H9 (cell line): ENCODE measurements at regions not wholly inside any gene's neighbourhood (a gene's known extent, or its start where the extent isn't known, plus 50 kb on each side); places are given as distances from the start of the nearest gene placed in this dataset.

ENCODE experiments used
- DNase-seq: peaks from one replicate; pipeline ENCODE4 v3.0.0-alpha.2; 2017
- H2AFZ ChIP-seq: one replicate; pipeline ENCODE4 v1.6.1; 2013; ENCODE audit warnings: mild to moderate bottlenecking, low read length, control low read depth, moderate library complexity
- H2AK5ac ChIP-seq: 2 replicates; pipeline ENCODE4 v1.6.1; 2013; ENCODE audit warnings: low read length, control low read depth, mixed read lengths; ENCODE audit not compliant: insufficient read length
- H2BK120ac ChIP-seq: one replicate; pipeline ENCODE4 v1.6.1; 2013; ENCODE audit warnings: low read depth, mild to moderate bottlenecking, low read length, control low read depth, inconsistent platforms; ENCODE audit not compliant: poor library complexity, severe bottlenecking
- H2BK12ac ChIP-seq: 2 replicates; pipeline ENCODE4 v1.6.1; 2013; ENCODE audit warnings: low read length, control low read depth, mixed read lengths, low read depth; ENCODE audit not compliant: insufficient read length
- H2BK15ac ChIP-seq: 2 replicates; pipeline ENCODE4 v1.6.1; 2013; ENCODE audit warnings: low read depth, low read length, control low read depth
- H2BK20ac ChIP-seq: one replicate; pipeline ENCODE4 v1.6.1; 2013; ENCODE audit warnings: low read depth, mild to moderate bottlenecking, low read length, control low read depth, inconsistent platforms; ENCODE audit not compliant: poor library complexity, severe bottlenecking
- H2BK5ac ChIP-seq: 2 replicates; pipeline ENCODE4 v1.6.1; 2013; ENCODE audit warnings: low read length, control low read depth, mixed read lengths; ENCODE audit not compliant: insufficient read length
- H3K14ac ChIP-seq: 2 replicates; pipeline ENCODE4 v1.6.1; 2013; ENCODE audit warnings: low read length, control low read depth; ENCODE audit not compliant: insufficient read depth
- H3K18ac ChIP-seq: 2 replicates; pipeline ENCODE4 v1.6.1; 2013; ENCODE audit warnings: low read depth, mild to moderate bottlenecking, mixed read lengths, low read length, control low read depth; ENCODE audit not compliant: insufficient read length
- H3K23ac ChIP-seq: 2 replicates; pipeline ENCODE4 v1.6.1; 2013; ENCODE audit warnings: low read length, control low read depth, mixed read lengths, low read depth; ENCODE audit not compliant: insufficient read length
- H3K23me2 ChIP-seq: 2 replicates; pipeline ENCODE4 v1.6.1; 2013; ENCODE audit warnings: low read depth, mild to moderate bottlenecking, mixed read lengths, low read length, control low read depth; ENCODE audit not compliant: insufficient read length, poor library complexity, severe bottlenecking
- H3K27ac ChIP-seq: 2 replicates; pipeline ENCODE4 v1.5.1; 2013; ENCODE audit warnings: low read length, control low read depth, mixed read lengths, low read depth; ENCODE audit not compliant: insufficient read length
- H3K27me3 ChIP-seq: 2 replicates; pipeline ENCODE4 v1.6.1; 2013; ENCODE audit warnings: low read length, control low read depth, inconsistent platforms; ENCODE audit not compliant: insufficient read depth
- H3K4ac ChIP-seq: 2 replicates; pipeline ENCODE4 v1.6.1; 2013; ENCODE audit warnings: low read depth, mild to moderate bottlenecking, control low read depth, inconsistent platforms, low read length, moderate library complexity
- H3K4me1 ChIP-seq: 2 replicates; pipeline ENCODE4 v1.6.1; 2013; ENCODE audit warnings: low read length, control low read depth, inconsistent platforms; ENCODE audit not compliant: insufficient read depth
- H3K4me2 ChIP-seq: 2 replicates; pipeline ENCODE4 v1.6.1; 2013; ENCODE audit warnings: low read length, control low read depth, mixed read lengths; ENCODE audit not compliant: insufficient read length, insufficient read depth
- H3K56ac ChIP-seq: 2 replicates; pipeline ENCODE4 v1.6.1; 2013; ENCODE audit warnings: low read depth, mild to moderate bottlenecking, mixed read lengths, low read length, control low read depth; ENCODE audit not compliant: insufficient read length
- H3K79me1 ChIP-seq: 2 replicates; pipeline ENCODE4 v1.6.1; 2013; ENCODE audit warnings: low read depth, mild to moderate bottlenecking, moderate library complexity, low read length, control low read depth, inconsistent platforms; ENCODE audit not compliant: insufficient read depth, poor library complexity, severe bottlenecking
- H3K79me2 ChIP-seq: 2 replicates; pipeline ENCODE4 v1.6.1; 2013; ENCODE audit warnings: low read length, control low read depth, inconsistent platforms; ENCODE audit not compliant: insufficient read depth
- H3K9ac ChIP-seq: 2 replicates; pipeline ENCODE4 v1.6.1; 2013; ENCODE audit warnings: low read length, control low read depth, mixed read lengths; ENCODE audit not compliant: insufficient read length; ENCODE audit errors: extremely low read depth
- H3K9me3 ChIP-seq: one replicate; pipeline ENCODE4 v1.6.1; 2013; ENCODE audit warnings: low read depth, low read length, inconsistent platforms; ENCODE audit not compliant: control insufficient read depth
- H3T11ph ChIP-seq: one replicate; pipeline ENCODE4 v1.6.1; 2013; ENCODE audit warnings: mild to moderate bottlenecking, low read length, control low read depth, inconsistent platforms
- H4K20me1 ChIP-seq: one replicate; pipeline ENCODE4 v1.6.1; 2013; ENCODE audit not compliant: control insufficient read depth, insufficient read length, insufficient read depth
- H4K5ac ChIP-seq: 2 replicates; pipeline ENCODE4 v1.6.1; 2013; ENCODE audit warnings: low read depth, mild to moderate bottlenecking, mixed read lengths, low read length, control low read depth; ENCODE audit not compliant: insufficient read length
- H4K8ac ChIP-seq: replicated peaks from 2 replicates; pipeline ENCODE4 v1.6.1; 2013; ENCODE audit warnings: low read length, control low read depth, mixed read lengths, low read depth; ENCODE audit not compliant: insufficient read length
- H4K91ac ChIP-seq: 2 replicates; pipeline ENCODE4 v1.6.1; 2013; ENCODE audit warnings: low read depth, mild to moderate bottlenecking, moderate library complexity, mixed read lengths, low read length, control low read depth; ENCODE audit not compliant: insufficient read length
- H3K27ac Mint-ChIP-seq, 3 experiments: 2 replicates in 2 of 3; 3 replicates in 1 of 3; pipeline ENCODE4 v1.8.0; 2020 to 2021; ENCODE audit warnings: mixed read lengths in 3 of 3, mild to moderate bottlenecking in 1 of 3, moderate library complexity in 1 of 3
- H3K27me3 Mint-ChIP-seq: 2 replicates; pipeline ENCODE4 v1.8.0; 2021; ENCODE audit warnings: low read depth, mild to moderate bottlenecking, moderate library complexity, mixed read lengths
- H3K36me3 Mint-ChIP-seq, 3 experiments: 2 replicates in 2 of 3; 3 replicates in 1 of 3; pipeline ENCODE4 v1.8.0; 2020 to 2021; ENCODE audit warnings: low read depth in 3 of 3, mixed read lengths in 3 of 3; ENCODE audit not compliant: insufficient read depth in 1 of 3
- H3K4me1 Mint-ChIP-seq, 2 experiments: 2 replicates each; pipeline ENCODE4 v1.8.0; 2020; ENCODE audit warnings: mixed read lengths in 2 of 2
- H3K4me3 Mint-ChIP-seq, 2 experiments: 2 replicates in 1 of 2; 3 replicates in 1 of 2; pipeline ENCODE4 v1.8.0; 2020 to 2021; ENCODE audit warnings: mild to moderate bottlenecking in 2 of 2, mixed read lengths in 2 of 2, moderate library complexity in 1 of 2
- H3K9me3 Mint-ChIP-seq, 2 experiments: 2 replicates in 1 of 2; 3 replicates in 1 of 2; pipeline ENCODE4 v1.8.0; 2020; ENCODE audit warnings: mild to moderate bottlenecking in 2 of 2, mixed read lengths in 2 of 2, moderate library complexity in 1 of 2
- CTCF ChIP-seq: fragments of 200-600 bp; sonication (generic); conservative IDR thresholded peaks from 3 replicates; pipeline ENCODE4 v1.8.0; 2021; ENCODE audit warnings: antibody characterized with exemption, mild to moderate bottlenecking
- WGBS: extraction: QIAGEN DNeasy Blood & Tissue Kit; methylation state at CpG from one replicate; pipeline ENCODE4 v1.1.7; 2013; ENCODE audit warnings: missing lambda C conversion rate, low lambda C conversion rate, mixed read lengths; ENCODE audit not compliant: insufficient read length; ENCODE audit errors: extremely low coverage; 5-methylcytosine and 5-hydroxymethylcytosine counted together

GRCh38 chr3:13972679-13973379, 93.0 kb upstream of the WNT7A start:
- H3K23ac ChIP-seq, result no peak overlapping the region
- H3K4me1 ChIP-seq, result no peaks in the 10 kb centered on the region
- H2AK5ac ChIP-seq, result no peak overlapping the region
- no peaks in the 10 kb centered on the region for H3K27me3 ChIP-seq
- no peak overlapping the region for H2BK20ac ChIP-seq
- H2BK120ac ChIP-seq, result no peak overlapping the region
- H3K9me3 ChIP-seq, result no peaks in the 10 kb centered on the region
- H3K79me1 ChIP-seq, result no peaks in the 10 kb centered on the region
- H4K91ac ChIP-seq, result no peak overlapping the region
- no peak overlapping the region for H2AFZ ChIP-seq
- H3K4me3 Mint-ChIP-seq, result no peak overlapping the region
- DNase-seq, result no peak
- H3K9me3 Mint-ChIP-seq, result peaks cover 47 to 69% of the 10 kb centered on the region in 2 experiments
- H3K4ac ChIP-seq, result no peak overlapping the region
- H3K27ac ChIP-seq, result no peak overlapping the region
- H4K5ac ChIP-seq, result no peak overlapping the region
- no peak overlapping the region for H3K9ac ChIP-seq
- no peak for TF ChIP-seq CTCF
- no peak overlapping the region for H2BK5ac ChIP-seq
- H3K18ac ChIP-seq, result no peak overlapping the region
- no peak overlapping the region for H3K14ac ChIP-seq
- H2BK12ac ChIP-seq, result no peak overlapping the region
- no peak overlapping the region for H3K4me2 ChIP-seq
- WGBS, result no CpG with 5 or more reads among the region's 5 CpGs
- no peak overlapping the region; a peak in 1 of 7 replicates for H3K27ac Mint-ChIP-seq
- peaks cover 6% of the 10 kb centered on the region for H3K27me3 Mint-ChIP-seq
- H3T11ph ChIP-seq, result no peak overlapping the region
- H3K79me2 ChIP-seq, result no peaks in the 10 kb centered on the region
- no peak overlapping the region for H2BK15ac ChIP-seq
- H3K23me2 ChIP-seq, result no peaks in the 10 kb centered on the region
- no peaks in the 10 kb centered on the region for H3K4me1 Mint-ChIP-seq
- H4K8ac ChIP-seq, result no peak overlapping the region
- no peaks in the 10 kb centered on the region for H4K20me1 ChIP-seq
- H3K56ac ChIP-seq, result no peak overlapping the region
- H3K36me3 Mint-ChIP-seq, result peaks cover 0 to 10% (median 1%) of the 10 kb centered on the region in 3 experiments; a peak in 3 of 7 replicates
